Astrocyte (in vitro differentiated cells and primary cell): ENCODE measurements at regions not wholly inside any gene's neighbourhood (a gene's known extent, or its start where the extent isn't known, plus 50 kb on each side); places are given as distances from the start of the nearest gene placed in this dataset.

Experiments used
- DNase-seq: peaks from one replicate; pipeline ENCODE4 v3.0.0-alpha.2; 2010; ENCODE audit warnings: low read depth
- FAIRE-seq: peaks from 2 replicates; lab custom pipeline; 2011; peaks lifted over from hg19 to GRCh38; lab: Jason Lieb, UNC
- H2AFZ ChIP-seq: 2 replicates; pipeline ENCODE4 v1.6.0; 2012; ENCODE audit warnings: low read depth, low read length, inconsistent platforms
- H3K27ac ChIP-seq: 2 replicates; pipeline ENCODE4 v1.5.1; 2011; ENCODE audit warnings: low read depth, low read length, inconsistent platforms
- H3K27me3 ChIP-seq: 2 replicates; pipeline ENCODE4 v1.6.0; 2011; ENCODE audit warnings: low read length, inconsistent platforms; ENCODE audit not compliant: insufficient read depth
- H3K36me3 ChIP-seq: 2 replicates; pipeline ENCODE4 v1.5.1; 2011; ENCODE audit warnings: low read length, inconsistent platforms; ENCODE audit not compliant: insufficient read depth
- H3K4me1 ChIP-seq: 2 replicates; pipeline ENCODE4 v1.5.1; 2011; ENCODE audit warnings: low read length, inconsistent platforms; ENCODE audit not compliant: insufficient read depth
- H3K4me2 ChIP-seq: 2 replicates; pipeline ENCODE4 v1.6.0; 2012; ENCODE audit warnings: low read length, inconsistent platforms
- H3K4me3 ChIP-seq: 2 replicates; pipeline ENCODE4 v1.5.1; 2011; ENCODE audit warnings: low read depth, mild to moderate bottlenecking, low read length, inconsistent platforms; ENCODE audit not compliant: insufficient read depth
- H3K79me2 ChIP-seq: 2 replicates; pipeline ENCODE4 v1.6.0; 2012; ENCODE audit warnings: mild to moderate bottlenecking, low read length, inconsistent platforms; ENCODE audit not compliant: insufficient read depth
- H3K9ac ChIP-seq: 2 replicates; pipeline ENCODE4 v1.6.0; 2012; ENCODE audit warnings: mild to moderate bottlenecking, low read length, inconsistent platforms
- H3K9me3 ChIP-seq: 2 replicates; pipeline ENCODE4 v1.5.1; 2012; ENCODE audit warnings: low read depth, mild to moderate bottlenecking, low read length, inconsistent platforms; ENCODE audit not compliant: insufficient read depth
- H4K20me1 ChIP-seq: 2 replicates; pipeline ENCODE4 v1.6.0; 2012; ENCODE audit warnings: low read length, inconsistent platforms; ENCODE audit not compliant: insufficient read depth
- H3K27ac Mint-ChIP-seq: one replicate; pipeline ENCODE4 v1.8.0; 2021; ENCODE audit warnings: mild to moderate bottlenecking, mixed read lengths; ENCODE audit not compliant: unreplicated experiment
- H3K27me3 Mint-ChIP-seq: one replicate; pipeline ENCODE4 v1.8.0; 2021; ENCODE audit warnings: low read depth, mixed read lengths; ENCODE audit not compliant: unreplicated experiment
- H3K36me3 Mint-ChIP-seq: one replicate; pipeline ENCODE4 v1.8.0; 2021; ENCODE audit warnings: low read depth, mixed read lengths; ENCODE audit not compliant: unreplicated experiment
- H3K4me1 Mint-ChIP-seq: one replicate; pipeline ENCODE4 v1.8.0; 2021; ENCODE audit warnings: low read depth, mixed read lengths; ENCODE audit not compliant: unreplicated experiment
- H3K4me3 Mint-ChIP-seq: one replicate; pipeline ENCODE4 v1.8.0; 2021; ENCODE audit warnings: mild to moderate bottlenecking, moderate library complexity, mixed read lengths; ENCODE audit not compliant: unreplicated experiment
- H3K9me3 Mint-ChIP-seq: one replicate; pipeline ENCODE4 v1.8.0; 2021; ENCODE audit warnings: mild to moderate bottlenecking, mixed read lengths; ENCODE audit not compliant: unreplicated experiment
- CTCF ChIP-seq: IDR thresholded peaks from 2 replicates; pipeline ENCODE4 v1.5.1; 2011; ENCODE audit warnings: low read depth, mild to moderate bottlenecking, inconsistent platforms, low read length, moderate library complexity; ENCODE audit not compliant: insufficient read depth
- EZH2 ChIP-seq: IDR thresholded peaks from 2 replicates; pipeline ENCODE4 v1.6.1; 2012; ENCODE audit warnings: mild to moderate bottlenecking, low read length, inconsistent platforms; ENCODE audit not compliant: insufficient read depth

- H3K27me3 Mint-ChIP-seq = no peaks in the 10 kb centered on the region
- Histone ChIP-seq H3K9ac (no peak overlapping the region), H3K79me2 (no peaks in the 10 kb centered on the region), H3K4me3 (no peak overlapping the region), H2AFZ (no peak overlapping the region), H3K4me1 (no peaks in the 10 kb centered on the region), H4K20me1 (no peaks in the 10 kb centered on the region), H3K27ac (no peak overlapping the region), H3K36me3 (no peaks in the 10 kb centered on the region), H3K27me3 (no peaks in the 10 kb centered on the region), H3K9me3 (no peaks in the 10 kb centered on the region), H3K4me2 (no peak overlapping the region)
- H3K4me3 Mint-ChIP-seq = no peak overlapping the region
- H3K9me3 Mint-ChIP-seq = no peaks in the 10 kb centered on the region
- no peaks in the 10 kb centered on the region for H3K36me3 Mint-ChIP-seq
- FAIRE-seq (no peak), DNase-seq (no peak)
- TF ChIP-seq CTCF (no peak), EZH2 (no peak)
- no peaks in the 10 kb centered on the region for H3K4me1 Mint-ChIP-seq
- no peak overlapping the region for H3K27ac Mint-ChIP-seq
Measured at GRCh38 chr5:120738568-120738967, 274.5 kb downstream of the PRR16 start.

- FAIRE-seq = no peak
- H2AFZ ChIP-seq = no peak overlapping the region
- no peaks in the 10 kb centered on the region for H3K36me3 Mint-ChIP-seq
Measured at GRCh38 chr5:120740989-120741388, 276.9 kb downstream of the PRR16 start.

More at GRCh38 chr5:120740989-120741388, 276.9 kb downstream of the PRR16 start:
- Histone ChIP-seq H3K27me3 (no peaks in the 10 kb centered on the region), H3K4me1 (no peaks in the 10 kb centered on the region), H3K4me2 (no peak overlapping the region), H3K36me3 (no peaks in the 10 kb centered on the region), H4K20me1 (no peaks in the 10 kb centered on the region), H3K79me2 (no peaks in the 10 kb centered on the region), H3K27ac (no peak overlapping the region), H3K4me3 (no peak overlapping the region), H3K9me3 (no peaks in the 10 kb centered on the region), H3K9ac (no peak overlapping the region)
- H3K4me1 Mint-ChIP-seq = no peaks in the 10 kb centered on the region
- no peak overlapping the region for H3K27ac Mint-ChIP-seq
- H3K9me3 Mint-ChIP-seq = no peaks in the 10 kb centered on the region
- TF ChIP-seq EZH2 (no peak), CTCF (no peak)
- no peak for DNase-seq
- no peak overlapping the region for H3K4me3 Mint-ChIP-seq
- no peaks in the 10 kb centered on the region for H3K27me3 Mint-ChIP-seq
